Omental fat pad (tissue), 3 donors: ENCODE measurements at regions not wholly inside any gene's neighbourhood (a gene's known extent, or its start where the extent isn't known, plus 50 kb on each side); places are given as distances from the start of the nearest gene placed in this dataset.

ENCODE experiments used
- ATAC-seq: fragments of 150-250 bp; one replicate; pipeline ENCODE4 v1.9.1; 2016; ENCODE audit warnings: mild to moderate bottlenecking, moderate library complexity; ENCODE audit not compliant: low FRiP score
- DNase-seq: peaks from one replicate; pipeline ENCODE4 v3.0.0-alpha.2; 2019; ENCODE audit warnings: low spot score
- TF ChIP-seq, protein P1 (sequence below), 3 donors: fragments of 450-650 bp; IDR thresholded peaks; one replicate each; pipeline ENCODE4 v1.5.1; 2016 to 2017; ENCODE audit warnings: antibody characterized with exemption in 3 of 3, mild to moderate bottlenecking in 3 of 3, moderate library complexity in 2 of 3

- no peak for ATAC-seq
- TF ChIP-seq, protein P1, sequence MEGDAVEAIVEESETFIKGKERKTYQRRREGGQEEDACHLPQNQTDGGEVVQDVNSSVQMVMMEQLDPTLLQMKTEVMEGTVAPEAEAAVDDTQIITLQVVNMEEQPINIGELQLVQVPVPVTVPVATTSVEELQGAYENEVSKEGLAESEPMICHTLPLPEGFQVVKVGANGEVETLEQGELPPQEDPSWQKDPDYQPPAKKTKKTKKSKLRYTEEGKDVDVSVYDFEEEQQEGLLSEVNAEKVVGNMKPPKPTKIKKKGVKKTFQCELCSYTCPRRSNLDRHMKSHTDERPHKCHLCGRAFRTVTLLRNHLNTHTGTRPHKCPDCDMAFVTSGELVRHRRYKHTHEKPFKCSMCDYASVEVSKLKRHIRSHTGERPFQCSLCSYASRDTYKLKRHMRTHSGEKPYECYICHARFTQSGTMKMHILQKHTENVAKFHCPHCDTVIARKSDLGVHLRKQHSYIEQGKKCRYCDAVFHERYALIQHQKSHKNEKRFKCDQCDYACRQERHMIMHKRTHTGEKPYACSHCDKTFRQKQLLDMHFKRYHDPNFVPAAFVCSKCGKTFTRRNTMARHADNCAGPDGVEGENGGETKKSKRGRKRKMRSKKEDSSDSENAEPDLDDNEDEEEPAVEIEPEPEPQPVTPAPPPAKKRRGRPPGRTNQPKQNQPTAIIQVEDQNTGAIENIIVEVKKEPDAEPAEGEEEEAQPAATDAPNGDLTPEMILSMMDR (IDR thresholded peaks at IDR 0.05) = no peak
Observed at GRCh38 chr1:75993661-75994060, 61.5 kb upstream of the ASB17 start.

GRCh38 chr1:75996196-75996595 lies 64.0 kb upstream of the ASB17 start:
- ATAC-seq (no peak), DNase-seq (no peak)
- TF ChIP-seq, protein P1 (IDR thresholded peaks at IDR 0.05) = no peak

More at GRCh38 chr1:75993661-75994060, 61.5 kb upstream of the ASB17 start:
- DNase-seq = no peak

DNA sequence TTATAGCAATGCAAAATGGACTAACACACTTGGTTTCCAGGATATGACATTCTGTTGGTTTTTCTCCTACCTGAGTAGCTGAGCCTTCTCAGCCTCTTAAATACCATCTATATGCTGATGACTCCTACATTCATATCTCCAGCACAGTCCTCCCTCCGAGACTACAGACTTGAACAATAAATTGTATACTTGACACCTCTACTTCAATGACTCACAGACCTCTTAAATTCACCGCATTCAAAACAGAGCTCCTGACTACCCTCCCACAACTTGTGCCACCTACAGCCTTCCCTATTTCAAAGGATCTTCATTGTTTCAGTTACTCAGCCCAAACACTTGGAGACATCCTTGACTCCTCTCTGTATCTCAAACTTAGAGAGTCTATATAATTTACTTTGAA lies 66.8 kb upstream of the ASB17 start:
- TF ChIP-seq, protein P1 (IDR thresholded peaks at IDR 0.05) = no peak
- ATAC-seq (no peak), DNase-seq (no peak)

GRCh38 chr1:76003946-76004345 lies 70.6 kb upstream of the ST6GALNAC3 start:
- no peak for ATAC-seq
- no peak for DNase-seq
- TF ChIP-seq, protein P1 (IDR thresholded peaks at IDR 0.05) = no peak

- ATAC-seq (no peak), DNase-seq (no peak)
- TF ChIP-seq, protein P1 (IDR thresholded peaks at IDR 0.05) = no peak
Observed at GRCh38 chr1:76005765-76006164, 68.8 kb upstream of the ST6GALNAC3 start.

DNA sequence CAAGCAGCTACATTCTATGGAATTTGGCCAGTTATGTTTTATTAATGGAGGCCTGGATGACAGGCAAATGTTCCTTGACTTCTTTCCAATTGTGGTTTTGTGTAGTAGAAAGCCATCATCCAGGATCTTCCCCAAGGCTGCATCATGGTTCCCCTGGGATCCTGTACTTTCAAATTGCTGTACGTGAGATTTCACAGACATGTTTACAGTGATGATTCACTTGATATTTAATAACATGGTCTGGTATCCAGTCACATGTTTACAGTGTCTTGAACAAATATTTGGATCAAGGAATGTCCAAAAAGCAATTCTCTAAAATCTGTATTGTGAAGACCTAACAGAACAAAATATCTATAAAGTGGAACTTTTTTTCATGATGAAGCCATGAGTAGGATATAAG lies 68.3 kb upstream of the ST6GALNAC3 start:
- ATAC-seq = no peak
- DNase-seq = no peak
- TF ChIP-seq, protein P1 (IDR thresholded peaks at IDR 0.05) = no peak

DNA sequence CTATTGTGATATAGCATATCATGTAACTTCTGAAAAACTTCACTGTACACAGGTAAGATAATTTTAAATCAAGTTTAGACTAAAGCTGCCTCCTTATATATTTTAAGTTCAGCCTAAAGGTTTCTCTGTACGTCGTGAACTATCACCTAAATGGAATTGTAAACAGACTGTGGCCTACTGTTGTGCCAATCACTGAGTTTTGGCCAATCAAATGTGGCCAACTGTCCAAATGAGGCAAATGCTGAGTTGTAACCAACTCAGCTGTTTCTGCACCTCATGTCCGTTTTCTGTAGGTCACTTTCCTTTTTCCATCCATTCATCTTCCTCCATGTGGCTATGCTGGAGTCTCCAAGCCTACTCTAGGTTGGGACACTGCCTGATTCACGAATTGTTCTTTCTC lies 63.7 kb upstream of the ST6GALNAC3 start:
- ATAC-seq (no peak), DNase-seq (no peak)
- TF ChIP-seq, protein P1 (IDR thresholded peaks at IDR 0.05) = no peak
